ENCODE measurements at regions not wholly inside any gene's neighbourhood (a gene's known extent, or its start where the extent isn't known, plus 50 kb on each side); places are given as distances from the start of the nearest gene placed in this dataset.
A peak's percentile ranks its signal among the peaks of the same experiment; 100 is the strongest.
"Not testable (repeated sequence)": the region's sequence is repeated elsewhere in the genome, so short reads cannot be mapped to it uniquely, and the experiment has no call there.

DNA sequence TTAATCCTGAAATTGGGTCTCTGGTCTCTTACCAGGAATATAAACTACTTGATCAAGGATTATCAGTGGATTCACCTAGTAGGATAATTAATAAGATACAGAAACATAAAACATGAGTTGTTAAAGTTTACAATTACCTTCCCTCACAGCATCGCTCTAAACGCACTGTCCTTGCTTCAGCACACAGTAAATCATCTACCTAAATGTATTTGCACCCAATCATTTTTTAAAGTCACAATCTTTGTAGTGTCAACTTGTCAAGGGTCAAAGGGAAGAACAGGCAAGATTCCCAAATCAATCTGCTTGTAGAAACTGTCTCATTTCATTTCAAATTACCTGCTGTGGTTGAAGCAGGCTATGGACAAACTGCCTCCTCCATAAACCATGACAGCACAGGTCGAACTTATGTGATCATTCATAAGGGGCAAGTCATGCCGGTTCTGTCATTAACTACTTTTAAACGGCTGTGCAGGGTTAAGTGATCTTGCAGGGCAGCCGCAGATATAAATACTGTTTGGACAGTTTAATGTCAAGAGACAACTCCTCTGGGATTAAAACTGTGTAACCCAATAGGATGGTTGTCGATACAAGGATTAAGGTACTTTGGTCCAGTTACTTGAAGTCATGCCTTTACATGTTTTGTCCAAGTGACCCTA lies 93.6 kb downstream of the ZNF281 start:
- DNase-seq: no peak

DNA sequence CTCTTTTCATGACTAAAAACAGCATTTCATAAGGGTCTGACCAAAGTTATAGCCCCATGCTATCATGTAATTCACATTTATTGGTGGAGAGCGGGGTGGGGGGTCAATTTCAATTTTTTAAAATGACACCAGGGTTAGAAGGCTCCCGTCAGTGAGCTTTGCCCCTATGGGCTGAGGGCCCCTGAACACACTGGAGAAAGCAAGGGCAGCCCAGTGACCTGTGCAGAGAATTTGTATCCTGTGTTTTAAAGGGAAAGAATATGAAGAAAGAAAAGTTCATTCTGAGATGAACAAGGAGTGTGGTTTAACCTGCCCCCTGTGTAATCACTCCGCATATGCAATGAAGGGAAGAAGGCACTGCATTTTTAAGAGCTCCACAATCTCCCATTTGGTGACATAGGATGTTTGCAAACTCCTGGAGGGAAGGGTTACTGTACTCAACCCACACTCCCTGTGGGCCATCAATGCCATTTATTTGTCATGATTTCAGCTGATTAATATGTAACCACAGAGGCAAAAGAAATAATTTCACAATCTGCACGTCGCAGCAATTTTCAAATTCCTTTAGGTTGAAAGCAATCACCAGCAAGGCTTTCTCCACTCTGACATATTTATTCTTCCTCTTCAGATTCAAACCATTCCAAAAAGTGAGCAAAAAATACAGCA lies 95.6 kb downstream of the ZNF281 start:
- DNase-seq: no peak

DNA sequence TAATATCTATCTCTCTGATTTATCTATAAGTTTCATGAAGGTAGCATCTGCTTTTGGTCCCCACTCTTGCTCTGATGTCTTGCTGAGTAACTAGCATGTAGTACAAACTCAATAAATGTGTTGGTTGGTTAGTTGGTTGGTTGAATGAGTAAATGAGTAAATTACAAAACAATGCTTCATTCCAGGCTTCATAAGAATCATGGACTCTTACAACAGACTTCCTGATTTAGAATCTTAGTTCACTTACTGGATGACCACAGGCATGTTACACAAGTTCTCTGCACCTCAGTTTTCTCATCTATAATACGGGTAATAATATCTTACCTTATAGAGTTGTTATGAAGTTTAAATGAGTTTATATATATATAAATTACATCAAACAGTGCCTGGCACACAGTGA lies 98.6 kb downstream of the ZNF281 start:
- peak; percentile 33 for DNase-seq

DNA sequence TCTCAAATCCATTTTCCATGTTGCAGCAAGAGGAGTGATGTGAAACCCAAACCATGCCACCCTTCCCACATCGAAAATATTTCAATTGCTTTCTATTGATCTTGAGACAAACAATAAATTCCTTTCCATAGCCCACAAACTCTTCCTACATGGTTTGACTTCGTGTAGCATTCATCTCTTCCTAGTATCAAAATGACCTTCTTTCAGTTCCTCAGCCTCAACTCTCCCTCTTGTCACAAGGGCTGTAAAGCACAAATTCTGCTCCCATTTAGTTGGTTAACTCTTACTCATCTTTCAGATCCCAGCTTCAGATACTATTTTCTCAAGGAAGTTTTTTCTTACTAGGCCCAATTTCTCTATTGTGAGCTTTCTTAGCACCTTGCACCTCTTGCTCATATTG lies 99.0 kb downstream of the ZNF281 start:
- no peak for DNase-seq

DNA sequence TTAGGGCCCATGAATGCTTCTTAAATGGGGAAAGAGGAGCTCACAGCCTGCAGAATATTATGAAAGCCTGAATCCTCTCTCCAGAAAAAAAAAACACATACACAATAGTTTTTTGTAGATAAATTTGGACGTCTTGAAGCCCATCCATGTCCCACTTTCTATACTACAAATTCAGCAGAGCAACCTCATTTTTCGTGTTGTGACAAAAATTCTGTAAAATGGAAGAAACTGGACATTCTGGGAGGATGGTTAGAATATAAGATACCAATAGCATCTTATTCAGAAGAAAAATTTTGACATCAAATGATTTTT lies 102.1 kb downstream of the ZNF281 start:
- DNase-seq: no peak

DNA sequence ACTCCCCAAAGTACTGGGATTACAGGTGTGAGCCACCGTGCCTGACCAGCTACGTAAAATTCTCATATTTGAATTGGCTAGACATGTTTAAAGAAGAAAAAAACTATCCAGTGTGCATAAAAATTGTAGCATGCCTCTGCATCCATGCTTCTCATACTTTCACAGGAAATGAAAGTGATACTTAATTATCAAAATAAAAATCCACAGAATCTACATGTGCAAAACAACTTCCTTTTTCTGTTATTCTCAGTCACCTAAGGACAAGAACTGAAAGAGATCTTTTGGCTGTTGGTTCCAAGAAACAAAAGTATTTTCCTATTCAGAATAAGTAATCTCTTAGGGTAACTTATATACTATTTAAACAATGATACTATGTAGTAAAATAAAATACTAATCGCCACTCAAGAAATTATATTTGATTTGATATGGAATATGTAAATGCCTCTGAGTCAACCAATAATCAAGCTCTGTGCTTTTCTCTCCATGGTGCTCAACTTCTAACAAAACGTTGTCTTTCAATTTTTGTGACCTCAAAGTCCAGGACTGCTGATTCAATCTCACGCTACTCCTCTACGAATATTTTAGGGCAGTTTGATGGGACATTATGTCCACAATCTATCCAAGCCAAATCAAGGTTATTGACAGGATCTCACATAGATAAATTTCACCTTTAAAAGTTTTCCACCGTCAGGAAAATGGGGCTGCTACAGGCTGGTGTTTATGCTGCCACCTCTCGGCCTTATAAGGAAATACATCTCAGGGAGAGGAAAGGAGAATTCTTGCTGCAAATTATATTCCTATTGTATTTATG lies 102.7 kb downstream of the ZNF281 start:
- peak; percentile 65 for DNase-seq

DNA sequence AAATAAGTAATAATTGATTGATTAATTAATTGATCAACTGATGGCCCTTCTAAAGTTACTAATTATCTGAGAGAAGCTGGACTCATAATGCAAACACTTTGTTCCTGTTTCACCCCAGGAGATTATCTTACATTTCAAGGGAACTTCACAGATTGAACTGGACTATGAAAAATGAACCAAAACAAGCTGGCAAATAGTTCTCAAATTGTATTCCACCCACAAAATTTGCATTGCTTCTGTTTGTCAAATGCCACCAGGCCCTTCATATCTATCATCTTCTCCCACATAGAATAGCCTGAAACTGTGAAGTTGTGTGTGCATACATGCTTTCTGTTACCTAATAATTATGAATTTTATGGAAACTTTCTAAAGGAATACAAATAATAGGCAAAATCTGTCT lies 104.0 kb downstream of the ZNF281 start:
- DNase-seq: no peak

DNA sequence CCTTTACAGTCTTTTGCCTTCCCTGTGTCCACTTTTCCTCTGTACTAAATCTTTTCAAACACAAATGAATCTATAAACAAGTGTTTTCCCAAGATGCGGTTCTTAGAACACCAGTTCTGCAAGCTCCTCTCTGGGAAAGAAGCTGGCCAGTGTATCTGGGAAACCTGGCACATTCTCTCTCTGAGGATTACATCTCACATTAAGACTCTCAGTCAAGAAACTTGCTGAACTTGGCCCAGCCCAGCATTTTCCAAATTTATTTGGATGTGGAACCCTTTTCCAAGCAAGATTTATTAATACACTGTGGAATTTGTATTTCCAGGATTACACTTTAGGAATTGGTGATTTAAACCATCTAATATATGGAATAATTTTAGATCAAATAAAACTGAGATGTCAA lies 105.7 kb downstream of the ZNF281 start:
- no peak for DNase-seq

DNA sequence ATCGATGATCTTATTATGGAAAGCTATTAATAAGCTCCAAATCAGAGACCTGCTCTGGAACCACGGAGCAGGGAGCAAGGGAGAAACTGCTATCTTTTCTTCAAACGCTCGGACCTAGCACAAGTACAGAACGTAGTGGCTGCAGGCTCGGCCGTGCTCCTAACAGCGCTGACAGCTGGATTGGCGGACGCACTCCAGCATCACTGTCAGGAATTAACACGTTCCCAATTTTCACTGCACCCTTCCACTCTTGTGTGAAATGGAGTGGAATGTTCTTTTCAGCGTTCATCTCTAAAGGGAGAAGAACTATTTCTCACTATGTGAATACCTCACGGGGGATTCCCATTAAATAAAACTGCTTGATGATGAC lies 106.9 kb downstream of the ZNF281 start:
- DNase-seq: no peak

DNA sequence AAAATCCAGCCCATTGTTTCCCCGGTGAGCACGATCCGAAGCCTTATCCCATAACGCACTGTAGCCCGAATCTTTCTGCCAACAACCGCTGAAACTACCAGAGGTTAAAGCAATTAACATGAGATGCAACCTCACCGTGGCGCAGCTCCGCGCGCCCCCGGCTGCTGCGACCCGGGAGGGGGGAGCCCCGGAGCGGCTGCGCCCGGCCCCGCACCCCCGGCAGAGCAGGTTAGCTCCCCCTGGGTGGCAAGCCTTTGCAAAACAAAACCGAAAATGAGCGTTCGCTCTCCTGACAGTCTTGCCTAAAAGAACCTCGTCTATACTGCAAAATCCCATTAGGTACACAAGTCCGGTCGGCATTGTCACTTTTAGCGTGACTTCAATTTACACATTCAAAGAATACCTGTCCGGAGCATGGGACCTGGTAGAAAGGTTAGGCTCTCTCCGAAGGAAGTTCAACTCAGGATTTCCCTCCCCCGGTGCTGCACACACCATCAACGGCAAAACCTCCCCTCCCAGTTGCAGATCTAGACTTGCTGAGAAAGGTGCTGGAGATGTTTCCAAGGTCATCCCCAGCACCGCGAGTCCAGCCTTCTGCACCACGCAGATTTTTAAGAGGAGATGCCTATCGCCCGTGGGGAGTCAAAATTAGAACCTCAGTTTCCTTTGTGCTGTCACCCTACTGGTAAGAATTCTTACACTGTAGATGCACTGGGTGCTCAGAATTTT lies 107.5 kb downstream of the ZNF281 start:
- DNase-seq: no peak

DNA sequence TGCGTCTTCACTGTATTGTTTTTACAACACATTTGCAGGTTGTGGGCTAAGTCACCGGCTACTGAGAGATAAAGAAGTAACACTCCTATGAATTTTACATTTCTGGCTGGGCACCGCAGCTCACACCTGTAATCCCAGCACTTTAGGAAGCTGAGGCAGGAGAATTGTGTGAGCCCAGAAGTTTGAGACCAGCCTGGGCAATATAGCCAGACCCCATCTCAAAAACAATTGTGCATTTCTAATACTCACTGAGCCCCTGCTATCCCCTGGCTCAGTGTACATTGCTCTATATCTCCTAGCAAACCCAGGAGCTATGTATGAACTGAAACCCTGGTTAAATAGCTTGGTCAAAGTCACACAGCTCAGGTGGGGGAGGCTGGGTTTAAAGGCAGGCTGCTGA lies 108.7 kb downstream of the ZNF281 start:
- DNase-seq: no peak

DNA sequence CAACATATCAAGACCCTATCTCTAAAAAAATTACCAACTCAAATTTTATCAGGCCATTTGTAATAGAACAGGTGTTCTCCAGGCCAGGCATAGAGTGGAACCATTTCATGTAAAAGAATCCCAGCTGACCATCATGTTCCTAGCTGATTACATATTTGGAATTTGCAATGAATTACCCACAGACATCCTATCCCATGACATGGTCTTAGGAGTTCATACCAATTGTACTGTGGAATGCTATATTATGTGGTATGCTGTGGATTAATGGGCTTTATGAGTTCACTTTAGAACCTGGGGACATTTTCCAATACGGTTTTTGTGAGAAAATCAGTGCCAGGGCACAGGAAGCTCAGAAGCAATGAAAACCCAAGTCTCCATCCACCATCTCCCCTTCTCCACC lies 110.3 kb downstream of the ZNF281 start:
- DNase-seq: no peak

DNA sequence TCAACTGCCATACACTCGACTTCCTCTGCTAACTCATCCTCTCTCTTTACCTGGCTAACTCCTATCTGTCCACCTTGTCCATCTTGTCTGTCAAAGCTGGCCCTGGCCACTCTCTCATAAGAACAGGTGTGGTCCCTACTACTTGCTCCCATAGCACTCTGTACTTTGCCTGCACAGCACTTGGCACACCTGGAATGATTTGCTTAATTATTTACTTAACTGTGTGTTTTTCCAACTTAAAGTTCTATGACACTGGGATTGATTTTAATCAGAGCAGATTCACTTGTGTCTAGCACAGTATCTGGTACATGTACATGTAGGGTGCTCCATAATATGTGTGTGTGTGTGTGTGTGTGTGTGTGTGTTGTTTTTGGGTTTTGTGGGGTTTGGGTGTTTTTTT lies 111.6 kb downstream of the ZNF281 start:
- no peak for DNase-seq

DNA sequence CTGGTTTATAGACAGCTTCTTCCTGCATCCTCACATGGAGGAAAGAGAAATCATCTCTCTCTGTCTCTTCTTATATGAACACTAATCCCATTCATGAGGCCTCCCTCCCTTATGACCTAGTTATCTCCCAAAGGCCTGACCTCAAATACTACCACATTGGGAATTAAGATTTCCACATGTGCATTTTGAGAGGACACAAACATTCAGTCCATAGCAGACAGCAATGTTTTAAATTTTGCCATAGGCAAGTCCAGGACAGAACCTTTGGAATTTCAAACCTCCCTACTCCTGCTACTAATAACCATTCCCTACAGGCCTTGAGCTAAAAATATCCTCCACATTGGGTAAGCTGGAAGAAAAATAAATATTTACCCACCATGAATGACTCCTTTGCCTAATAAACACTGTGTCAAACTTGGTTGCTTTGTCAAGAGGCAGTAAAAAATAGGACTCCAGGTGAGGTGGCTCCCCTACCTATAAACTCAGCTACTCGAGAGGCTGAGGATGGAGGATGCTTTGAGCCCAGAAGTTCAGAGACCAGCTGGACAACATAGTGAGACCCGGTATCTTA lies 113.7 kb downstream of the ZNF281 start:
- no peak for DNase-seq

DNA sequence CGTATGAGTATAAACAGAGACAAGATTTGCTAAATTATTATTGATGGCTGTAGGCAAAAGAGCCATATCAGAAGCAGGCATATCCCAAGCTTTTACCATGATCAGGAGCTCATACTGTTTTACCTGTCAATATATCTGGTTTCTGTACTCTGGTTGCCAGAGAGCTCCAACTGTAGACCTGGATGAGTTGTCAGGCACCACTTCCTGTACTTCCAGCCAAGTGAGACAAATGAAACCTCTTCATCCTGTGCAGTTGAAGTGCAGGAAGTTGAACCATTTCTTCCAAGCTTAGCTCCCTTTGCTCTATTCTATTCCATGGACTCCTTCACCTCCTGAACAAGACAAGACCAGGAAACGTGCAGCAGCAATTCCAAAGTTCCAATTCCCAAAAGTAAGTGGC lies 115.6 kb downstream of the ZNF281 start:
- DNase-seq: no peak

DNA sequence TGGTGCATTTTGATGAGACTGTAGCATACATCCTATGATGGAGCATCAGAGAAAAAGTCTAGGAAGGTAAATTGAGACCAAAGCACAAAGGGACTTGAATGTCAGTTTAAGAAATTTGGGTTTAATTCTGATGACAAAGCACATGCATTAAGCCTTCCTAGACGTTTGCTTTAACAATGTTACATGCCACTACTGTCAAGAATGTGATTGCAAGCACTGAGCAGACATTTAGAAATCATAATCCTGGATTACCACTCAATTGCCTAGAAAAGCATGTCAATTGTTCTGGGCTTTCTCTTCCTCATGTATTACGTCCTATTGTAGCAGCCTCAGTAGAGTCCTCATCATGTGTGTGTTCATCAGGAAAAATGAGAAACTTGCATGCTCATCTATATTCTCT lies 117.1 kb downstream of the ZNF281 start:
- DNase-seq: no peak

DNA sequence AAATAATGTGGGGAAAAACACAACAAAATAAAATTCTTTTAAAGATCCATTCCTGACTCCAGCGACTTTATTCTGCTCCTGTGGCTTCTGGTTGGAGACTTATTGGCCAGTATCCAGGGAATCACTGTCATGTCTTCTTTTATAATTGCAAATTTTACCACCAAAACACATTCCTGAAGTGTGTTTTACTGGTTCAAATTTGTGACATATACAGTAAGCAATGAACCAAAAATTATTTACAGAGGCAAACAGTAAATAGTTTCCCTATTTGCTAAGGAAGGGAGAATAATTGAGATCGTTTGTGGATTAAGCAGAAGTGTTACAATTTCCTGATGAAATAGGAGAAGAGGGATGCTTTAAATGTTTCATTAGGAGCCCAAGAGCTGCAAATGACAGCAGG lies 118.7 kb downstream of the ZNF281 start:
- no peak for DNase-seq

DNA sequence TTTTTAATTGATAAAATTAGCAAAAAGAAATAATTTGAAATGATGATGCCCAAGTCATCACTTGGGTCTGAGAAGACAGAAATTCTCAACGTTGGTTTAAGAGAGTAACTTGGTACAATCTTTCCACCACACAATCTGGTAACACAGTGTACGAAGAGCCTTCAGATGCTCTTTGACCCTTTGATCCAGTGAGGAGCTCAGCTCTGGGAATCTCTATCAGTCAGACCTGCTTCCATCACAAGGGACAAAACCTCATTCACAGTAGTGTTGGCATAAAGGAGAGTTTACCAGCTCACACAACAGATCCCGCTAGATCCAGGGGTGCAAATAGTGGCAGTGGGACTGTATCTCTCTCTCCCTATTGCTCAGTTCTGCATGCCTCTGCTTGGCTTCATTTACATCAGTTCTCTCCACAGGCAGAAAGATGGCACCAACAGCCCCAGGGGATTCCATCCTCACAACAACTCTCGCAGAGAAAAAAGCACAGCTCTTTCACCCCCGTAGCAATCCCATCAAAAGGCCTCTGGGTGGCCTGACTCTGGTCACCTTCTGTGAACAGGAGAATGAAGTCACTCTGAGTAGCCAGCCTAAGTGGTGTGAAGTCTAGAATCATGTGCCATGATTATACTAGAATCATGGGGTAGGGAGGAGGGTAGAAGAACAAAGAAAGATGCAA lies 119.7 kb downstream of the ZNF281 start:
- no peak for DNase-seq

DNA sequence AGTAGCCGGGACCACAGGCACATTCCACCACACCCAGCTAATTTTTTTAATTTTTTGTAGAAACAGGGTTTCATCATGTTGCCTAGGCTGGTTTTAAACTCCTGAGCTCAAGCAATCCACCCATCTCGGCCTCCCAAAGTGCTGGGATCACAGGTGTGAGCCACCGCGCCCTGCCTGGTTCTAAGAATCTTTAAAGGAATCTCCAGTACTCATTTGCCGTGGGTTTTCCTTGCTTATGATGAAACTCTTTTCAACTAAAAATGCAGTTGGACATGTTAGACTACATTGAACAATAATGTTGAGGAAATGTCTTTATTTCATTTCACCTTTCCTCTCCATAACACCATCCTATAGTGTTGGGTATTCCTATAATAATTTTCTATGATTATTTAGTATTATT lies 121.6 kb downstream of the ZNF281 start:
- DNase-seq: no peak

DNA sequence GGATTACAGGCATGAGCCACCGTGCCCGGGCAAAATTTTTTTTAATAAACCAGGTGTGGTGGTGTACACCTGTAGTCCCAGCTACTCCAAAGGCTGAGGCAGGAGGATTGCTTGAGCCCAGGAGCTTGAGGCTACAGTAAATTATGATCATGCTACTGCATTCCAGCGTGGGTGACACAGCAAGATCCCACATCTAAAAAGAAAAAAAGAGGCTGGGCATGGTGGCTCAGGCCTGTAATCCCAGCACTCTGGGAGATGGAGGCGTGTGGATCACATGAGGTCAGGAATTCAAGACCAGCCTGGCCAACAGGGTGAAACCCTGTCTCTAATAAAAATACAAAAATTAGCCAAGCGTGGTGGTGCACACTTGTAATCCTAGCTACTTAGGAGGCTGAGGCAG lies 125.6 kb downstream of the ZNF281 start:
- not testable (repeated sequence) for DNase-seq

DNA sequence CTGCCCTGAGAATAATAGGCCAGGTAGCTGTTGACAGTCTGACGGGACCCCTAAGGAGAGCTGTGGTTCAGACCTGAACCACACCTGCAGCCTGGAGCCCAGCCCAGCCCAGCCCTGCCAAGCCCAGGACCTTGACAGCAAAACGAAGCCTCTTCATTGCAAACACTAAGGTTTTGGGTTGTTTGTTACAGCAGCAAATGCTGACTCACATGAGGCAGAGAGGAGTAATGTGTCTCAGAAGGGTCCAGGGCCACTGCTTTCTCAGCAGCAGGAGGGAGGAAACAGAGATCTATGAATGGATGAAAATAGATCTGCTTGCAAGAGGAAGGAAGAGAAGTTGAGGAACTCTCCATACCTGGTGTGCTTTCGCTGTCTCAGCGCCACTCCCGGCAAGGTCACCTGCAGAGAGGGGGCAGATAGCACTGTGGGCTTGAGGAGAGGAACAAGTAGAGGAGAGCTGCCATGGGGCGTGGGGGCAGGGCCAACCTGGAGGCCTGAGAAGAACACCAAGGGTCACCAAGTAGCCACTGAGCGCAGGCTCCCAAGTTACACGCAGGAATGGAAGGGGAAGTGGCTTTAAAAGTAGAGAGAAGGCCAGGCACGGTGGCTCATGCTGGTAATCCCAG lies 127.2 kb downstream of the ZNF281 start:
- peak; percentile 11 for DNase-seq

DNA sequence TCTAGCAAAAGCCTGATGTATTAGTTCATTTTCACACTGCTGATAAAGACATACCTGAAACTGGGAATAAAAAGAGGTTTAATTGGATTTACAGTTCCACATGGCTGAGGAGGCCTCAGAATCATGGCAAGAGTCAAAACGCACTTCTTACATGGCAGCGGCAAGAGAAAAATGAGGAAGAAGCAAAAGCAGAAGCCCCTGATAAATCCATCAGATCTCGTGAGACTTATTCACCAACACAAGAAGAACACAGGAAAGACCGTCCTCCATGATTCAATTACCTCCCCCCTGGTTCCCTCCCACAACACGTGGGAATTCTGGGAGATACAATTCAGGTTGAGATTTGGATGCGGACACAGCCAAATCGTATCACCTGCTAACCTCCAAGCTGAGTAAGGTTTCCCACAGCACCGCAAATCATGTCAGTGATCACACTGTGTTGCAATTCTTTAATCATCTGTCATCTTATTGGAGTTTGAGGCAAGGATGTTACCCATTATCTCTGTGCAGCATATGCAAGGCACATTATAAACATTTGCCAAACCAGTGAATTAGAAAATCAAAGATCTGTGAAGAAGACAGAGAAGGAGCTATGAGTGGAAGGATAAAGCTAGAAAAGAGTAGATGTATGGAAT lies 128.5 kb downstream of the ZNF281 start:
- no peak for DNase-seq
